ENCODE measurements at regions not wholly inside any gene's neighbourhood (a gene's known extent, or its start where the extent isn't known, plus 50 kb on each side); places are given as distances from the start of the nearest gene placed in this dataset.

GRCh38 chr4:81348778-81349094 is 123.0 kb downstream of the RASGEF1B start:
- Histone ChIP-seq H3K36me3 (ENCODE audit: control insufficient read depth, insufficient read depth, low read length) (no peaks in the 10 kb centered on the region), H3K4me3 (ENCODE audit: low read depth, low read length) (no peak overlapping the region), H3K27me3 (ENCODE audit: control insufficient read depth, insufficient read depth, low read length) (no peaks in the 10 kb centered on the region)
- DNase-seq (ENCODE audit: low read depth) = no peak
- TF ChIP-seq CTCF (IDR thresholded peaks at IDR 0.05; ENCODE audit: insufficient read depth, low read length, poor library complexity, severe bottlenecking) = no peak

GRCh38 chr4:81348086-81348777 is 123.5 kb downstream of the RASGEF1B start:
- Histone ChIP-seq H3K4me3 (ENCODE audit: low read depth, low read length) (no peak overlapping the region), H3K36me3 (ENCODE audit: control insufficient read depth, insufficient read depth, low read length) (no peaks in the 10 kb centered on the region), H3K27me3 (ENCODE audit: control insufficient read depth, insufficient read depth, low read length) (no peaks in the 10 kb centered on the region)
- DNase-seq (ENCODE audit: low read depth) = no peak
- no peak for TF ChIP-seq CTCF (IDR thresholded peaks at IDR 0.05; ENCODE audit: insufficient read depth, low read length, poor library complexity, severe bottlenecking)

GRCh38 chr4:81346719-81347118 is 125.0 kb downstream of the RASGEF1B start:
- H3K4me3 ChIP-seq (ENCODE audit: low read depth, low read length) = no peak overlapping the region
- H3K36me3 ChIP-seq (ENCODE audit: control insufficient read depth, insufficient read depth, low read length) = no peaks in the 10 kb centered on the region
- no peak for DNase-seq (ENCODE audit: low read depth)
- TF ChIP-seq CTCF (IDR thresholded peaks at IDR 0.05; ENCODE audit: insufficient read depth, low read length, poor library complexity, severe bottlenecking) = no peak
- no peaks in the 10 kb centered on the region for H3K27me3 ChIP-seq (ENCODE audit: control insufficient read depth, insufficient read depth, low read length)

GRCh38 chr4:81343536-81343935 is 128.2 kb downstream of the RASGEF1B start:
- no peaks in the 10 kb centered on the region for H3K27me3 ChIP-seq (ENCODE audit: control insufficient read depth, insufficient read depth, low read length)

GRCh38 chr4:81343046-81343445 is 128.0 kb upstream of the PRKG2 start:
- Histone ChIP-seq H3K27me3 (ENCODE audit: control insufficient read depth, insufficient read depth, low read length) (no peaks in the 10 kb centered on the region), H3K36me3 (ENCODE audit: control insufficient read depth, insufficient read depth, low read length) (no peaks in the 10 kb centered on the region), H3K4me3 (ENCODE audit: low read depth, low read length) (no peak overlapping the region)
- DNase-seq (ENCODE audit: low read depth) = no peak
- TF ChIP-seq CTCF (IDR thresholded peaks at IDR 0.05; ENCODE audit: insufficient read depth, low read length, poor library complexity, severe bottlenecking) = no peak

More at GRCh38 chr4:81343536-81343935, 128.2 kb downstream of the RASGEF1B start:
- no peak for DNase-seq (ENCODE audit: low read depth)
- no peaks in the 10 kb centered on the region for H3K36me3 ChIP-seq (ENCODE audit: control insufficient read depth, insufficient read depth, low read length)
- TF ChIP-seq CTCF (IDR thresholded peaks at IDR 0.05; ENCODE audit: insufficient read depth, low read length, poor library complexity, severe bottlenecking) = no peak
- no peak overlapping the region for H3K4me3 ChIP-seq (ENCODE audit: low read depth, low read length)

GRCh38 chr4:81337211-81337610 is 122.2 kb upstream of the PRKG2 start:
- Histone ChIP-seq H3K27me3 (ENCODE audit: control insufficient read depth, insufficient read depth, low read length) (no peaks in the 10 kb centered on the region), H3K4me3 (ENCODE audit: low read depth, low read length) (no peak overlapping the region), H3K36me3 (ENCODE audit: control insufficient read depth, insufficient read depth, low read length) (no peaks in the 10 kb centered on the region)
- no peak for DNase-seq (ENCODE audit: low read depth)
- no peak for TF ChIP-seq CTCF (IDR thresholded peaks at IDR 0.05; ENCODE audit: insufficient read depth, low read length, poor library complexity, severe bottlenecking)
